Keratinocyte (primary cell): ENCODE measurements at regions not wholly inside any gene's neighbourhood (a gene's known extent, or its start where the extent isn't known, plus 50 kb on each side); places are given as distances from the start of the nearest gene placed in this dataset.

Experiments
- EZH2 ChIP-seq: IDR thresholded peaks from one replicate; pipeline ENCODE4 v1.6.1; 2012; ENCODE audit warnings: inconsistent platforms, mild to moderate bottlenecking, low read length, moderate library complexity
- TF ChIP-seq, protein P1 (sequence below), 3 experiments: IDR thresholded peaks in 1 of 3; conservative IDR thresholded peaks in 1 of 3; optimal IDR thresholded peaks in 1 of 3; 2 replicates in 2 of 3; 3 replicates in 1 of 3; pipeline versions ENCODE3 to v1.5.1; 2011; ENCODE audit warnings: low read length in 3 of 3, mild to moderate bottlenecking in 3 of 3, moderate library complexity in 2 of 3, control low read depth in 1 of 3, inconsistent platforms in 1 of 3; ENCODE audit not compliant: insufficient read depth in 2 of 3; ENCODE audit errors: extremely low read depth in 1 of 3

DNA sequence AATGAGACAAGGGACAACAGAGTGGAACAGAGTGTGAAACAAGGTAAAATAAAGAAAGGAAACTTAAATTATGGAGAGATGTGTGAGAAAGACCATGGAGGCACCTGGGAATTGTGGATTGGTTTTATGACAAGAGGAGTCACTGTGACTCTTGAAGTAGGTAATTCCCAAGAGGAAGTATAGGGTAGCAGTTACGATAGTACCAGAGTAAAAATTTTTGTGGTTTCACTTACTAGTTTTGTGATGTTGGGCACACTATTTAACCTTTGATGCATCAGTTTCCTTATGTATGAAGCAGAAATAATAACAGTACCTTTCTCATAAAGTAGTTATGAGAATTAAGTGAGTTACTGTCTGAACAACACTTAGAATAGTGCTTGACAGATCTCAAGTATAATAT, 267.9 kb upstream of the DPYD start:
- TF ChIP-seq, protein P1, sequence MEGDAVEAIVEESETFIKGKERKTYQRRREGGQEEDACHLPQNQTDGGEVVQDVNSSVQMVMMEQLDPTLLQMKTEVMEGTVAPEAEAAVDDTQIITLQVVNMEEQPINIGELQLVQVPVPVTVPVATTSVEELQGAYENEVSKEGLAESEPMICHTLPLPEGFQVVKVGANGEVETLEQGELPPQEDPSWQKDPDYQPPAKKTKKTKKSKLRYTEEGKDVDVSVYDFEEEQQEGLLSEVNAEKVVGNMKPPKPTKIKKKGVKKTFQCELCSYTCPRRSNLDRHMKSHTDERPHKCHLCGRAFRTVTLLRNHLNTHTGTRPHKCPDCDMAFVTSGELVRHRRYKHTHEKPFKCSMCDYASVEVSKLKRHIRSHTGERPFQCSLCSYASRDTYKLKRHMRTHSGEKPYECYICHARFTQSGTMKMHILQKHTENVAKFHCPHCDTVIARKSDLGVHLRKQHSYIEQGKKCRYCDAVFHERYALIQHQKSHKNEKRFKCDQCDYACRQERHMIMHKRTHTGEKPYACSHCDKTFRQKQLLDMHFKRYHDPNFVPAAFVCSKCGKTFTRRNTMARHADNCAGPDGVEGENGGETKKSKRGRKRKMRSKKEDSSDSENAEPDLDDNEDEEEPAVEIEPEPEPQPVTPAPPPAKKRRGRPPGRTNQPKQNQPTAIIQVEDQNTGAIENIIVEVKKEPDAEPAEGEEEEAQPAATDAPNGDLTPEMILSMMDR (optimal IDR thresholded peaks at IDR 0.05 in 1 of 3, IDR thresholded peaks at IDR 0.05 in 1 of 3, conservative IDR thresholded peaks at IDR 0.05 in 1 of 3; ENCODE audit: extremely low read depth in 1 of 3, insufficient read depth in 2 of 3, low read length in 3 of 3): no peak
- no peak for TF ChIP-seq EZH2
